GM19043 (cell line): ENCODE measurements at regions not wholly inside any gene's neighbourhood (a gene's known extent, or its start where the extent isn't known, plus 50 kb on each side); places are given as distances from the start of the nearest gene placed in this dataset.

ENCODE experiments used
- ATAC-seq: cut with Tn5 transposase; IDR thresholded peaks from one replicate; pipeline ENCODE4 v1.9.1; 2021; ENCODE audit warnings: low read depth; ENCODE audit not compliant: unreplicated experiment

DNA sequence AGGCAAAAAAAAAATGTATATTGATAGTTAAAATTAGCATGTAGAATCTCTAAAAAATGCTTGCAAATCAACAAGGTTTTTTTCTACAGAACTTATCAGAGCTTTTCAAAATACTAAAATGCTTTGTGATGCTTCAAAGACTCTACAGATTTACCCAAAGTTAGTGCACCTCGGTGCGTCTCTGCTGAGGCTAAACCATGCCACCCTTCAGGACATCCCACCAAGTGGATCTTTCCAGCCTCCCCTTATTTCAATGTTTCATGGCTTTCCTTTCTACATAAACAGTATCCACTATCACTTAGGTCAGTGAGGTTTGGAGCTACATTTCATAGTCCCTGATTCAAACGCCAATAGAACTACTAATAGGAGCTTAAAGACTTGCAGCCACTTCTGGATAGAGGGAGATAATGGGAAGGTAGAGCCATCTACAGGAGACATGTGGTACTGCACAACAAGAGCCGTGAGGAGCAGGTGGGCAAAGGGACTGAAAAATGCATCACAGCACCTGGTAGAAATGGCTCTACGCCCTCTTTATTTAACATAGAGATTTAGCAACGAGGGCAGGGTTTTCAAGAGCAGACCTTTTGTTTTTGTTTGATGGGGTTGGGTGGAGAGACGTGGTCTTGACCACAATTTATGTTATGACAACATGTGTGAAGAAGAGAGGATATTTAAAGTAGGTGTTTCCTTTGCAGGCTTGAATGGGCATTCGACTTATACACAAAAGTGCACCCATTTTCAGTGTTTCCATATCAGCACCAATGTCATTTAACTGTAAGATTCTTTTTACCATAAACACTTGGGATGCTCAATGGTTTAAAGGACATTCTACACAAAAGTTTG is 56.1 kb upstream of the SLC35G4 start:
- no peak for ATAC-seq

- no peak for ATAC-seq
These were observed 60.4 kb upstream of the SLC35G4 start for GRCh38 chr18:11548916-11549551.

DNA sequence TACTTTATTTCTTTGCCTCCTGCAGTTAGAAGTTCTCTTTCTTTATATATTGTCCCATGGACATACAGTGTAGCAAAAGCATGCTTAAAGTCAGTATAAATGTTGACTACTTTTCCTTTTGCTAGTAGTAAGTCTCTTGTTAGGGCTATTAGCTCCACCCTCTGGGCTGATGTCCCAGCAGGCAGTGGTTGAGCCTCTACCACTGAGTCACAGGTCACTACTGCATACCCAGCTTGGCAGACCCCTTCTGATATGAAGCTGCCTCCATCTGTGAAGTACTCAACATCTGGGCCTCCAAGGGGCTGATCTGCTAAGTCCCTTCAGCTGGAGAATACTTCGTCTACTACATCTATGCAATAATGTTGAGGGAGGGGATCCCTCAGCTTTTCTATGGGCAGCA is 61.0 kb upstream of the SLC35G4 start:
- no peak for ATAC-seq

- no peak for ATAC-seq
These were observed 65.2 kb upstream of the SLC35G4 start for GRCh38 chr18:11544060-11544633.

DNA sequence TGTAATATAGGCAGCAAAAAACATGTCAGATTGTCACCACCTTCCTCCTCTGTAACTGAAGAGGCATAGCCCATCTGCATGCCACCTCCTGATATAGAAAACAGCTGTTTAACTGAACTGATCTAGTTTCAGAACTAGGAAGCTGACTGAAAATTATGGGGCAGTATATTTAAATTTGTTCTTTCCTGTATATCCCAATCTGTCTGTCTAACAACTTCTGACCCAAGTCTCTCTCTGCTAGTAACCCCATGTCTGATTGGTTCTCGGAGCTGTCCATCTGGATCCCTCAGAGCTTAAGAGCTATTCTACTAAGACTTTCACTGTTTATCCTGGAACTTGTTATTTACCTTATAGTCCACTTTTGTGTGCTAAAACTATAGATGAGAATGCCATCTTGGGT is 68.2 kb upstream of the SLC35G4 start:
- no peak for ATAC-seq

GRCh38 chr18:11533942-11534496 is 75.4 kb upstream of the SLC35G4 start:
- ATAC-seq = no peak

DNA sequence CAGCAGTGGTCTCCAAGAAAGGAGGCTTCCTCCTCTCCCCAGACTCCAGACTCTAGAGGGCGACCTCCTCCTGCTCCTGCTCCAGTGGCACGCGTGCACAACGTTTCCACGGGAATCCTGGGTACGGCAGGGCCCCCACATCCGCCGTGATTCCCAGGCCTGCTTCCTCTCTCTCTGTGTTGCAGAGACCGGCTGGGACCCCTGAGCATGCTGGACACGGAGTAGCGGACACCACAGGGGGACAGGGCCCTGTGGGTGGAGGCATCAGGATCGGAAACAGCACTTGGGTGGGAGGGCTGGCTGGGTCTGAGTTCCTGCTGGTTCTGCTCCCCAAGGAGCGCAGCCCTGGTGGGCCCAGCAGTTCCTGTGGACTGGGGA is 75.9 kb upstream of the SLC35G4 start:
- ATAC-seq = no peak

DNA sequence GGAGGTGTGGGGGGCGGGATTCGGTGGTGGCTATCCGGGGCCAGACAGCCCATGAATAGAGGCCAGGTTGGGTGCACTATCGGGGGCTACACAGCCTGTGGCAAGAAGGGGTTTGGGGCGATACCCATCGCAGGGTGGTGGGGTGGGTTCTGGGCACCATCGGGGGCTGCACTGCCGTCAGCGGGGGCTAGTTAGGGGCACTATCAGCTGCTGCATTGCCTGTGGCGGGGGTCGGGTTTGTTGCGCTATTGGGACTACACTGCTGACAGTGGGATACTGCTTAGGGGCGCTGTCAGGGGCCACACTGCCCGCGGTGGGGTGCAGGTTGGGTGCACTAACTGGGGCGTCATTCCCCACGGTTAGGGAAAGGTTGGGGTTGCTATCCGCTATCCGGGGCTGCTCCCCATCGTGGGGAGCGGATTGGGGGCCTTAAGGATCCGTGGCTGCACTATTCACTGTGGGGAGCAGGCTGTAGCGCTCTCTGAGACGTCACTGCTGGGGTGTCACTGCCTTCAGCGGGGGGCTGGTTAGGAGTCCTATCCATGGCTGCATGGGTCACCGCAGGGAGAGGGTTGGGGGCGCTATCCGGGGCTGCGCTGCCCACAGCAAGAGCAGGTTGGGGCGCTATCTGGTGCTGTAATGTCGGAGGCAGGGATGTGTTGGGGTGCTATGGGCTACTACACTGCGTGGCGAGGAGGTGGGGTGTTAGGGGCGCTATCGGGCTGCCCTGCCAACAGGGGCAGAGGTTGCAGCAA is 76.5 kb upstream of the SLC35G4 start:
- ATAC-seq = no peak

DNA sequence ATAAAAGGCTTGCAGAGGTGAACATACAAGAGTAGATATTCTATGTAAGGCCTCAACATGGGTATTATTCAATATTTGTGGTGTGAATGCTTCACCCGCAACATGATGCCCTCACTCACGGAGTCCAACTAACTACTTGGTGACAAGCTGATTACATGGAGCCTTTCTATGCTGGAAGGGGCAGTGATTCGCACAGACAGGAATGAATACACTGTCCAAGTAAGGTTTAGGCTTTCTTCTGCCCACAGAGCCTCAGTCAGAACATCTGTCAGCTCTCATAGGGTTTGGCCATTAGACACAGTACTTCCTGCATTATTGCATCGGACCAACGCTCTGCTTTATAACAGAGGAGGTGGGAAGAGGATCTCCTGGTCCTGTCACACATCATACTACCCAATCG is 80.3 kb upstream of the SLC35G4 start:
- ATAC-seq = no peak

DNA sequence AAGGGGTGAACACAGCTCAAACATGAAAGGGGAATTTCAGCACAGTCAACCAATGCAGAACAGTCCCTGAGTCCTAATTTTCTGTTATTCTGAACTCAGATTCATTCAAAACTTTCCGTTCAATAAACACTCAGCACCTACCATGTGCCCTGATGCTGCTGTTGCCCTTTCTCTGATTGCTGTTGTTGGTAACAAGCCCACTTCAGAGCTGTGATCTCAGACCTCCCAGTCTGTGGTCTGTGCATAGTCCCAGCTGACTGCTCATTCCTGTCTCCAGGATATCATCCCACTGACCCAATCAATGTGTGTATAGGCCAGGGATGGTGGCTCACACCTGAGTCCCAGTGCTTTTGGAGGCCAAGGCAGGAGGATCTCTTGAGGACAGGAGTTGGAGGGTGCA is 82.7 kb upstream of the SLC35G4 start:
- ATAC-seq = no peak

DNA sequence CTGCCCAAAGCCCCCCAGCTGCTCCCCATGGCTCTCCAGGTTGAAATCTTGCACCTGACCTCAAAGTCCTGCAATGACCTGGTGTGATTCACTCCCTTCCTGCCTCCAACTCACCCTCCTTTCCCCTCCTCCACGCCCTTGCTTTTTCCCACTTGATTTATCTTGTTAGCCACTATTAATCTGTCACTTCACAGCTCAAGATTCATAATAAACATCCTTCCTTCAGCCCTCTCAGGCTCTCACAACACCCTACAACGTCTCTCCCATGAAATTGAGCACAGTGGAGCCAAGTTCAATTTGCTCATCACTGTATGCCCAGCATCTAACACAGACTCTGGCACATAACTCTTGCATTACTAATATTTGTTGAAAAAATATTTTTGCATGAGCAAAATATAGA is 85.6 kb upstream of the SLC35G4 start:
- ATAC-seq = no peak

- ATAC-seq = no peak
These were observed 86.4 kb upstream of the SLC35G4 start for GRCh38 chr18:11522992-11523391.

DNA sequence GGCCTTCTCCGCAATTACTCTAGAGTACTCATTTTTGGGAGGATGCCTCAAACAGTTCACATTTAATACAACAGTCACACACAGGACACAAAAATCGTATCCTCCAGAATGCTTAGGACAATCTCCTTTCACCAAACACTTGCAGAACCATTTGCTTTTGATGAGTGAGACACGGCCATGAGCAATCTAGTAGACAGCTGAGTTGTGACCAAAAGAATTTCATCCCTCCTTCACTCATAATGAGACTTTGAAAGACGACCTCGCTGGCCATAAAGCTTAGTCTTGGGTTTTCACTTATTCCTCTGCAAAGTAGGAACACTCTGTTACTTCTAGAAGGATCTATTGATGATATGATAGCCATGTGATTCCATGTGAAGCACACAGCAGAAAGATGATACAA is 87.5 kb upstream of the SLC35G4 start:
- no peak for ATAC-seq

- no peak for ATAC-seq
These were observed 88.9 kb upstream of the SLC35G4 start for GRCh38 chr18:11520536-11520935.

DNA sequence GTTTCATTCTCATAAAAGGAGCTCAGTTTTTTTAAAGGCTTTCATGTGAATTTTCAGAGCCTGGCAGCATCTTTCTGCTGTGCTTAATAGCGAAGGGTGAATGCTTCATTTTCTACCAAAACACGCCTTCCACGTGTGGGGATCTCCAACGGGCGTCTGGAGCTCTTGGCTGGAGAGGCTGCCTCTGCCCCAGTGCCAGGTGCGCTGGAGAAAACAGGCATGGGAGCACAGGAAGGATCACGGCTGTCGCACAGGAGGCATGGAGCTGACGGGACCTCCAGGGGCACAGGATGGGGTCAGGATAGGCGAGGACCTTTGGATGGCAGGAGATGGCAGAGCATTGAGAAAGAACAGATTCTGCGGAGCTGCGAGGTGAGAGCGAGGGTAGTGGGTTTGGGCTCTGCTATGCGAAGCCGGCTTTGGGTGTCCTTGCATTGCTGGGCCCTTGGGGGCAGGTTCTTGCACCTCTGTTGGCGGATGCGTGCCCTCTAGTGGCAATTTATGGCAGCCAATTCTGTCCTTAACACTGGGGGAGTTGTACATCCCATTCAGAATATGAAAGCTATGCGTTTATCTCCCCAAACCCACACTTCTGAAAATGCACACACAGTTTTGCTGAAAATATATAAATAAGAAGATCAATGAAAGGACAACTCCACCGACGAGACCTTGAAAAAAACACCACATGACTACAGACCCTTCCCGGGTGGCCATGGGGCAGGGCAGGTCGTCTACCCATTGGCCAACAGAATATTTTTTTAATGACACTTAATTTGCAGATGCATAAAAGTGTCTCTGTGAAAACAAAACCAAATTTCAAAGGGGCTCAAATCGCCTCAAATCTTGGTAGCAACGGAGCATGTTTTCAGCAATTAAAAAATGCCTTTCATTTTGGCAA is 90.4 kb upstream of the SLC35G4 start:
- ATAC-seq = peak; percentile 90

DNA sequence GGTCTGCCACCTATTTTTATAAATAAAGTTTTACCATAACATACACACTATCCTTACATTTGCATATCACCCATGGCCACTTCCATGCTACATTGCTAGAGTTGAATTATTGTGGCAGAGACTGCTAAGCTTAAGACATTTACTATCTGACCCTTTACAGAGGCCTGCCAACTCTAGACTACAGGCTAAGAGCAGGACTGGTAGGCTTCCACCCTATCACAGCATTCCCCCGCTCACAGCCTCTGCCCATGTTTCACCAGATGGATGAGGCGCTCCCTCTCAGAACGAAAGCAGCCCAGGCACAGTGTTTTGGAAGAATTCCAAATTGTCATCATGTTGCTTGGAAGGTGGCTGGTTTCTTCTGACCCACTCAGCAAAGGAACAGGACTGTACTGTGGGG is 91.7 kb upstream of the SLC35G4 start:
- ATAC-seq = no peak

DNA sequence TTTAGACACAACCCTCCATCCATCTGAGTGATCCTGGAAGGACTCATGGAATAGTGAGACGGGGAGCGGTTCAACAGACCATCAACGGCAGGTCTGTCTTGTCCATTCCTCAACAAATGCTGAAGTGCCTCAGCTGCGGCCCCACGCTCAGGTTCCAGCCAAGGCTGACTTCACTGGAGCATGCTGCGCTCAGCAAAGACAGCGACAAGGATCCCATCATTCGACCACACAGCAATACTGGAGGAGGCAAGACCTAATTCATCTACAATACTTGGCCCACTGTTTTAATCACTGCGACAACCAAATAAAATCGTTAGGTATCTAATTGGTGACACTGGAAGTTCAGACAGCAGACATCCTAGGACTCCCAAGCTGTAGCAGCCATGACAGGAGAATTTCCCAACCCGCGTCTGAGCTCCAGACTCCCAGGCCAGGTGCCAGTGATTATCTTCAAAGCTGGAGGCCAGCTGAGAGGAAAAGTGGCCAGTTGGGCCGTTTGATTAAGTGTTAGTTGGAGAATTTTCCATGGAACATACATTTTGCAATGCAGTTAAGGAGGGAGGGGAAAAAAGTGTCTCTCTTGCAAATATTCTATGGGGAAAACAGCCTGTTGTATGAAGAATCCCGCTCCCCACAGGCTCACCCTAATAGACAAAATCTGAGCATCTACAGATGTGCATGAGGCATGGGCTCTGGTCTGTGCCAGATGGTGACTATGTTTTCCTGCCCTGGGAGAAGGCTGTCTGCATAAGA is 92.5 kb upstream of the SLC35G4 start:
- ATAC-seq = no peak

GRCh38 chr18:11514267-11514666 is 95.1 kb upstream of the SLC35G4 start:
- no peak for ATAC-seq
